Brain microvascular endothelial cell (primary cell): ENCODE measurements at regions not wholly inside any gene's neighbourhood (a gene's known extent, or its start where the extent isn't known, plus 50 kb on each side); places are given as distances from the start of the nearest gene placed in this dataset.

ENCODE experiments used
- DNase-seq: peaks from one replicate; pipeline ENCODE4 v3.0.0-alpha.2; 2020
- H3K27ac ChIP-seq: fragments of 250-450 bp; sonication (Bioruptor Pico); 2 replicates; pipeline ENCODE4 v1.5.1; 2020; ENCODE audit warnings: mild to moderate bottlenecking, moderate library complexity
- H3K27me3 ChIP-seq: fragments of 250-450 bp; sonication (Bioruptor Pico); replicated peaks from 2 replicates; pipeline ENCODE4 v1.5.1; 2020; ENCODE audit warnings: mild to moderate bottlenecking
- H3K36me3 ChIP-seq: fragments of 250-450 bp; sonication (Bioruptor Pico); replicated peaks from 2 replicates; pipeline ENCODE4 v1.5.1; 2020; ENCODE audit warnings: mild to moderate bottlenecking
- H3K4me3 ChIP-seq: 2 replicates; pipeline ENCODE4 v1.5.1; 2011; ENCODE audit warnings: low read depth, mild to moderate bottlenecking, control low read depth, low read length, moderate library complexity
- in situ Hi-C: cut with HindIII; loops from 2 replicates; pipeline ENCODE4 v1.10.0; 2017; ENCODE audit warnings: low sequenced_read_pairs, low pct_ligation_motif_present
- TF ChIP-seq, protein P1 (sequence below): IDR thresholded peaks from 2 replicates; pipeline ENCODE4 v1.5.1; 2011; ENCODE audit warnings: low read depth, mild to moderate bottlenecking, moderate library complexity, low read length, control low read depth, inconsistent platforms; ENCODE audit errors: missing control alignments

- H3K27ac ChIP-seq, result no peak overlapping the region
- no peaks in the 10 kb centered on the region for H3K27me3 ChIP-seq
- no peak overlapping the region for H3K4me3 ChIP-seq
- TF ChIP-seq, protein P1, sequence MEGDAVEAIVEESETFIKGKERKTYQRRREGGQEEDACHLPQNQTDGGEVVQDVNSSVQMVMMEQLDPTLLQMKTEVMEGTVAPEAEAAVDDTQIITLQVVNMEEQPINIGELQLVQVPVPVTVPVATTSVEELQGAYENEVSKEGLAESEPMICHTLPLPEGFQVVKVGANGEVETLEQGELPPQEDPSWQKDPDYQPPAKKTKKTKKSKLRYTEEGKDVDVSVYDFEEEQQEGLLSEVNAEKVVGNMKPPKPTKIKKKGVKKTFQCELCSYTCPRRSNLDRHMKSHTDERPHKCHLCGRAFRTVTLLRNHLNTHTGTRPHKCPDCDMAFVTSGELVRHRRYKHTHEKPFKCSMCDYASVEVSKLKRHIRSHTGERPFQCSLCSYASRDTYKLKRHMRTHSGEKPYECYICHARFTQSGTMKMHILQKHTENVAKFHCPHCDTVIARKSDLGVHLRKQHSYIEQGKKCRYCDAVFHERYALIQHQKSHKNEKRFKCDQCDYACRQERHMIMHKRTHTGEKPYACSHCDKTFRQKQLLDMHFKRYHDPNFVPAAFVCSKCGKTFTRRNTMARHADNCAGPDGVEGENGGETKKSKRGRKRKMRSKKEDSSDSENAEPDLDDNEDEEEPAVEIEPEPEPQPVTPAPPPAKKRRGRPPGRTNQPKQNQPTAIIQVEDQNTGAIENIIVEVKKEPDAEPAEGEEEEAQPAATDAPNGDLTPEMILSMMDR, result no peak
- H3K36me3 ChIP-seq, result no peaks in the 10 kb centered on the region
- in situ Hi-C loops, result no loop called here
- DNase-seq, result no peak
These were observed 451.2 kb upstream of the DCN start for GRCh38 chr12:91633734-91634357.

GRCh38 chr12:91633206-91633605 lies 450.6 kb upstream of the DCN start:
- in situ Hi-C loops, result no loop called here

DNA sequence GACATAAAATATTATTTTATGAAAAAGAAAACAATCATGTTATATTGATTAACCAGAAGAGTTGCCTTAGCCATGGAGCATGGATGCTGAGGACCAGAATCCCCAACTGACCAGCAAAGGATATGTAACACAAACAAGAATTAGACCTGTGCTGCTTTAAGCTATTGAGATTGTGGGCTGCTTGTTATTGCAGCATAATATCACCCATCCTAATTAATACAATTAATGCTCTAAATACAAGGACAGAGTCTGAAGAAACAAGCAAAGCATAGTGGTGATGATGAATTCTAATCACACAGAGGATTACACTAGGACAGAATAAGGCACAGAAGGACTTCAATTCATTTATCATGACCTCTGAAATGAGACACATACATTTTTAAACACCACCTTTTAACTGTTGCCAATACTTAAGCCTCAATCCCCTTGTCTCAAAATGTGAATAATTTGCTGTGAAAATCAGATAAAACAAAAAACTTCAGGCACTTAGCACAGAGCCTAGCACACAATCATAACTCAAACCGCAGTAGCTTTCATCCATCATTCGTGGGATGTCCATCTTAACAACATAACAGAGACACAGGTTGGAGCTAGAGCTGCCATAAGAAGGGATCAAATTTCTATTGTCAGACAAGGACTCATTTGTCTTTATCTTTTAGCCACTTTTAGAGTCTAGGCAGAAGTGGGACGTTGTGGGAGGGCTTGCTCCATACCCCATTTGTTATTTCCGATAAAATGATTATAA lies 449.6 kb upstream of the DCN start:
- Histone ChIP-seq H3K27me3 (no peaks in the 10 kb centered on the region), H3K36me3 (no peaks in the 10 kb centered on the region), H3K27ac (no peak overlapping the region), H3K4me3 (no peak overlapping the region)
- no peak for DNase-seq
- TF ChIP-seq, protein P1, result no peak
- in situ Hi-C loops, result no loop called here

More at GRCh38 chr12:91633206-91633605, 450.6 kb upstream of the DCN start:
- no peaks in the 10 kb centered on the region for H3K36me3 ChIP-seq
- TF ChIP-seq, protein P1, result no peak
- DNase-seq, result no peak
- H3K27me3 ChIP-seq, result no peaks in the 10 kb centered on the region
- H3K4me3 ChIP-seq, result no peak overlapping the region
- H3K27ac ChIP-seq, result no peak overlapping the region

GRCh38 chr12:91630596-91631293 lies 448.1 kb upstream of the DCN start:
- in situ Hi-C loops, result no loop called here

GRCh38 chr12:91630083-91630482 lies 447.5 kb upstream of the DCN start:
- DNase-seq, result no peak
- no peak overlapping the region for H3K27ac ChIP-seq
- H3K4me3 ChIP-seq, result no peak overlapping the region
- TF ChIP-seq, protein P1, result no peak
- in situ Hi-C loops, result no loop called here
- no peaks in the 10 kb centered on the region for H3K27me3 ChIP-seq
- H3K36me3 ChIP-seq, result no peaks in the 10 kb centered on the region

More at GRCh38 chr12:91630596-91631293, 448.1 kb upstream of the DCN start:
- Histone ChIP-seq H3K27me3 (no peaks in the 10 kb centered on the region), H3K36me3 (no peaks in the 10 kb centered on the region), H3K4me3 (no peak overlapping the region), H3K27ac (no peak overlapping the region)
- DNase-seq, result no peak
- TF ChIP-seq, protein P1, result no peak
